ENCODE measurements at regions not wholly inside any gene's neighbourhood (a gene's known extent, or its start where the extent isn't known, plus 50 kb on each side); places are given as distances from the start of the nearest gene placed in this dataset.

DNA sequence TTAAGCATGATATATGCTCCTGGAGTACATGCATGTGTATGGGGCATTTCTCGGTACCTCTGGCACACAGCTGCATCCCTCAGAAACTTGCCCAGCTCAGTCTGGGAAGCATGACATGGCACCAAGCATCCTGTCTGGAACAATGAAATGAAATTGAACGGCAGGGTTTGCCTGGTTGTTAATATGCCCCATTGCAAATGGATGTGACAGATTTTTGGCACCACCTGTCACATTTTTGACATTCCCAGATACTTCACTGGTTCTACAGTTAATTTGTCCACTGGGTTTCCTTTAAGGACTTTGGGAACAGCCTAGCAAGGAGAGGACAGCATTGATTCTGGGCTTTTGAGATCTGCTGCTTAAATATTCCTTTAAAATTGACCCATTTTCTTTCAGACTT, 305.8 kb downstream of the TSN start:
- no peak for TF ChIP-seq CTCF (IDR thresholded peaks at IDR 0.05; ENCODE audit: low read depth, low read length)
- no peak for DNase-seq (ENCODE audit: low read depth, low spot score)
- H3K4me3 ChIP-seq (ENCODE audit: low read depth, low read length): no peak overlapping the region
- in situ Hi-C loops (cut with HindIII; ENCODE audit: low sequenced_read_pairs): no loop called here

DNA sequence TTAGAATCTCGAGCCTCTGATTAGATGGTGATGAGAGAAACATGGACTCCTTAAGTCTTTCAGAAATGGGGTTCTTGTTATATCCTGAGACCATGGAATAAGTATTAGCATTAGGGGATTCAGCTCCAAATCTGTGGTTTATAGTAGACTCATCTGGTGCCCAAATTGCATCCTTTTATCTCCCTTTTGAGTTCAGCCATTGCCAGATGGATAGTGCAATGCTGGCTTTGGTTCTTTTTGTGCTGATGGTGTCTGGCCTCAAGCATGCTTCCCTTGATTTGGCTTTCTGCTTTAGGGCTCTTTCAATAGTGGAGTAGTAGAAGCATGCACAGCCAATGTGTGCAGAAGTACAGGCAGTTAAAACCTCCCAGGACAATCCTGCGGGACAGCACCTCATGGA, 306.4 kb downstream of the TSN start:
- no peak for DNase-seq (ENCODE audit: low read depth, low spot score)
- H3K4me3 ChIP-seq (ENCODE audit: low read depth, low read length): no peak overlapping the region
- in situ Hi-C loops (cut with HindIII; ENCODE audit: low sequenced_read_pairs): no loop called here
- no peak for TF ChIP-seq CTCF (IDR thresholded peaks at IDR 0.05; ENCODE audit: low read depth, low read length)

- no peak for DNase-seq (ENCODE audit: low read depth, low spot score)
- H3K4me3 ChIP-seq (ENCODE audit: low read depth, low read length): no peak overlapping the region
- no peak for TF ChIP-seq CTCF (IDR thresholded peaks at IDR 0.05; ENCODE audit: low read depth, low read length)
- in situ Hi-C loops (cut with HindIII; ENCODE audit: low sequenced_read_pairs): no loop called here
Observed at GRCh38 chr2:122062506-122062905, 307.1 kb downstream of the TSN start.

DNA sequence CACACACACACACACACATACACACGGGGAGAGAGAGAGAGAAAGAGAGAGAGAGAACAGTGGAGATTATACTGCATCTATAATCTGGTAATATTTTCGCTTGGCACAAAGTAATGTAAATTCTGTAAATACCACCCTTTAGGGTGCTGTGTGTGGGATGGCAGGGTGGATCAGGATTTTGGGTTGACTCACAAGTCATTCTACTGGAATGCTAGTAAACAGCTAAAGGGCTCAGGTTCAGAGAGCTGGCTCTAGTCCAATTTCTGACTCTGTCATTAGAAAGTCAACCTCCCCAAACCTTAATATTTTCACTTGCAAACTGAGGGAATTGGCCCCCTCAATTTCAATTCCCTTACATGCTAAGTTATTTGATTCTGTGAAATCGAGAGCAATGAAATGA, 308.3 kb downstream of the TSN start:
- no peak overlapping the region for H3K4me3 ChIP-seq (ENCODE audit: low read depth, low read length)
- in situ Hi-C loops (cut with HindIII; ENCODE audit: low sequenced_read_pairs): no loop called here
- no peak for DNase-seq (ENCODE audit: low read depth, low spot score)
- TF ChIP-seq CTCF (IDR thresholded peaks at IDR 0.05; ENCODE audit: low read depth, low read length): no peak

GRCh38 chr2:122070241-122070731, 314.8 kb downstream of the TSN start:
- H3K4me3 ChIP-seq (ENCODE audit: low read depth, low read length): no peak overlapping the region
- peak; percentile 2 for DNase-seq (ENCODE audit: low read depth, low spot score)
- TF ChIP-seq CTCF (IDR thresholded peaks at IDR 0.05; ENCODE audit: low read depth, low read length): no peak
- in situ Hi-C loops (cut with HindIII; ENCODE audit: low sequenced_read_pairs): no loop called here

- DNase-seq (ENCODE audit: low read depth, low spot score): peak; percentile 1
- TF ChIP-seq CTCF (IDR thresholded peaks at IDR 0.05; ENCODE audit: low read depth, low read length): no peak
- in situ Hi-C loops (cut with HindIII; ENCODE audit: low sequenced_read_pairs): no loop called here
- H3K4me3 ChIP-seq (ENCODE audit: low read depth, low read length): no peak overlapping the region
Observed at GRCh38 chr2:122072666-122073065, 317.2 kb downstream of the TSN start.

DNA sequence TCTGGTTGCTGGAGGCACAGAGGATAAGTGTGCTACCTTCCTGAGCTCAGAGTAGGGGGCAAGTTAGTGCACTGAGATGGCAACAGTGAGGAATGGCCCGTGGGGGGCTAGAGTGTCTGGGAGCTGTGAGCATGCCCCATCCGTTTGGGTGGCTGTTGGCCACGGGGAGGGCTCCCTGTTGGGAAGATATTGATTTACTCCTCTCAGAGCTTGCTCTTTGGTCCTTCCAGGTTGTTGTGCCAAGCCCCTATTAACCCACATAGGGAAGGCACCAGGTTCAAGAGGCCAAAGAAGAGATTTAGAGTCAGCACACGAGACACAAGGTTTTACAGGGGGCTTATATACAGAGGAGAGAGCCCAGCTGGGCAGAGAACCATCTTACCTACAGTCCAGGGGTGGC, 318.8 kb downstream of the TSN start:
- in situ Hi-C loops (cut with HindIII; ENCODE audit: low sequenced_read_pairs): no loop called here
- no peak overlapping the region for H3K4me3 ChIP-seq (ENCODE audit: low read depth, low read length)

More for the DNA sequence above, 318.8 kb downstream of the TSN start:
- no peak for TF ChIP-seq CTCF (IDR thresholded peaks at IDR 0.05; ENCODE audit: low read depth, low read length)
- no peak for DNase-seq (ENCODE audit: low read depth, low spot score)

All from astrocyte of the spinal cord (primary cell).